Vagina (tissue), 2 donors: ENCODE measurements at regions not wholly inside any gene's neighbourhood (a gene's known extent, or its start where the extent isn't known, plus 50 kb on each side); places are given as distances from the start of the nearest gene placed in this dataset.

Experiments
- DNase-seq, 2 donors: peaks; one replicate each; pipeline ENCODE4 v3.0.0-alpha.2; 2017; ENCODE audit errors: extremely low spot score in 2 of 2
- H3K27ac ChIP-seq: fragments of 200-600 bp; sonication (generic); one replicate; pipeline ENCODE4 v1.5.1; 2019
- H3K27me3 ChIP-seq: fragments of 200-600 bp; sonication (generic); one replicate; pipeline ENCODE4 v1.5.1; 2019
- H3K36me3 ChIP-seq, 2 donors: fragments of 200-600 bp; sonication (generic); one replicate each; pipeline ENCODE4 v1.5.1; 2017 to 2019
- H3K4me1 ChIP-seq: fragments of 200-600 bp; sonication (generic); one replicate; pipeline ENCODE4 v1.5.1; 2019
- H3K4me3 ChIP-seq, 2 donors: fragments of 200-600 bp; sonication (generic); 1 replicate in 1 of 2; 2 replicates in 1 of 2; pipeline ENCODE4 v1.5.1; 2016 to 2019
- H3K9me3 ChIP-seq: fragments of 200-600 bp; sonication (generic); one replicate; pipeline ENCODE4 v1.5.1; 2019
- POLR2A ChIP-seq, 2 donors: fragments of 450-650 bp; IDR thresholded peaks; one replicate each; pipeline ENCODE4 v1.6.1; 2017; ENCODE audit warnings: antibody characterized with exemption in 2 of 2, mild to moderate bottlenecking in 2 of 2, moderate library complexity in 2 of 2
- POLR2AphosphoS5 ChIP-seq, 2 donors: sonication (generic); formaldehyde crosslinking; IDR thresholded peaks; one replicate each; pipeline ENCODE4 v1.9.0; 2017; ENCODE audit warnings: antibody characterized with exemption in 2 of 2, mild to moderate bottlenecking in 2 of 2, low read depth in 1 of 2; ENCODE audit not compliant: insufficient read depth in 1 of 2
- intact Hi-C: fragments of 100-400 bp; cut with DNase I; formaldehyde crosslinking; loops from one replicate; pipeline ENCODE4 v1.15.1; 2023
- TF ChIP-seq, protein P1 (sequence below), 3 experiments: fragments of 450-650 bp in 2 of 3; fragments of 200-600 bp in 1 of 3; sonication (generic) in 1 of 3; IDR thresholded peaks; one replicate each; pipeline ENCODE4 v1.5.1; 2017 to 2019; ENCODE audit warnings: antibody characterized with exemption in 3 of 3, mild to moderate bottlenecking in 2 of 3, moderate library complexity in 2 of 3

DNA sequence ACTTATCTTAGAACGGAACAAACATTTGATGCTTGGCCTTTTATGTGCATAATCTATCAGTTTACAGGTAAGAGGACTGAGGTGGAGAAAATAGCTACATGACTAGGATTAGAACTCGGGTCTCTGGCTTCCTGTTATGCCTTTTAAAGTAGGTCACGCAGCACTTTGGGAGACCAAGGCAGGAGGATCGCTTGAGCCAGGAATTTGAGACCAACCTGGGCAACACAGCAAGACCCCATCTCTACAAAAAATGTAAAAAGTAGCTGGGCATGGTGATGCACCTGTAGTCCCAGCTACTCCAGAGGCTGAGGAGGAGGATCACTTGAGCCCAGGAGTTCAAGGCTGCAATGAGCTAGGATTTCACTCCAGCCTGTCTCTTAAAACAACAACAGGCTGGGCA, 81.9 kb upstream of the AKT3 start:
- H3K4me3 ChIP-seq = no peak overlapping the region
- no peaks in the 10 kb centered on the region for H3K27me3 ChIP-seq
- no peaks in the 10 kb centered on the region for H3K4me1 ChIP-seq
- intact Hi-C loops = no loop called here
- no peak for DNase-seq
- no peaks in the 10 kb centered on the region for H3K36me3 ChIP-seq
- TF ChIP-seq, protein P1, sequence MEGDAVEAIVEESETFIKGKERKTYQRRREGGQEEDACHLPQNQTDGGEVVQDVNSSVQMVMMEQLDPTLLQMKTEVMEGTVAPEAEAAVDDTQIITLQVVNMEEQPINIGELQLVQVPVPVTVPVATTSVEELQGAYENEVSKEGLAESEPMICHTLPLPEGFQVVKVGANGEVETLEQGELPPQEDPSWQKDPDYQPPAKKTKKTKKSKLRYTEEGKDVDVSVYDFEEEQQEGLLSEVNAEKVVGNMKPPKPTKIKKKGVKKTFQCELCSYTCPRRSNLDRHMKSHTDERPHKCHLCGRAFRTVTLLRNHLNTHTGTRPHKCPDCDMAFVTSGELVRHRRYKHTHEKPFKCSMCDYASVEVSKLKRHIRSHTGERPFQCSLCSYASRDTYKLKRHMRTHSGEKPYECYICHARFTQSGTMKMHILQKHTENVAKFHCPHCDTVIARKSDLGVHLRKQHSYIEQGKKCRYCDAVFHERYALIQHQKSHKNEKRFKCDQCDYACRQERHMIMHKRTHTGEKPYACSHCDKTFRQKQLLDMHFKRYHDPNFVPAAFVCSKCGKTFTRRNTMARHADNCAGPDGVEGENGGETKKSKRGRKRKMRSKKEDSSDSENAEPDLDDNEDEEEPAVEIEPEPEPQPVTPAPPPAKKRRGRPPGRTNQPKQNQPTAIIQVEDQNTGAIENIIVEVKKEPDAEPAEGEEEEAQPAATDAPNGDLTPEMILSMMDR (IDR thresholded peaks at IDR 0.05) = no peak
- no peak for TF ChIP-seq POLR2A (IDR thresholded peaks at IDR 0.05)
- TF ChIP-seq POLR2AphosphoS5 (IDR thresholded peaks at IDR 0.05; ENCODE audit: insufficient read depth in 1 of 2, low read depth in 1 of 2) = no peak
- H3K27ac ChIP-seq = no peak overlapping the region
- H3K9me3 ChIP-seq = no peaks in the 10 kb centered on the region

DNA sequence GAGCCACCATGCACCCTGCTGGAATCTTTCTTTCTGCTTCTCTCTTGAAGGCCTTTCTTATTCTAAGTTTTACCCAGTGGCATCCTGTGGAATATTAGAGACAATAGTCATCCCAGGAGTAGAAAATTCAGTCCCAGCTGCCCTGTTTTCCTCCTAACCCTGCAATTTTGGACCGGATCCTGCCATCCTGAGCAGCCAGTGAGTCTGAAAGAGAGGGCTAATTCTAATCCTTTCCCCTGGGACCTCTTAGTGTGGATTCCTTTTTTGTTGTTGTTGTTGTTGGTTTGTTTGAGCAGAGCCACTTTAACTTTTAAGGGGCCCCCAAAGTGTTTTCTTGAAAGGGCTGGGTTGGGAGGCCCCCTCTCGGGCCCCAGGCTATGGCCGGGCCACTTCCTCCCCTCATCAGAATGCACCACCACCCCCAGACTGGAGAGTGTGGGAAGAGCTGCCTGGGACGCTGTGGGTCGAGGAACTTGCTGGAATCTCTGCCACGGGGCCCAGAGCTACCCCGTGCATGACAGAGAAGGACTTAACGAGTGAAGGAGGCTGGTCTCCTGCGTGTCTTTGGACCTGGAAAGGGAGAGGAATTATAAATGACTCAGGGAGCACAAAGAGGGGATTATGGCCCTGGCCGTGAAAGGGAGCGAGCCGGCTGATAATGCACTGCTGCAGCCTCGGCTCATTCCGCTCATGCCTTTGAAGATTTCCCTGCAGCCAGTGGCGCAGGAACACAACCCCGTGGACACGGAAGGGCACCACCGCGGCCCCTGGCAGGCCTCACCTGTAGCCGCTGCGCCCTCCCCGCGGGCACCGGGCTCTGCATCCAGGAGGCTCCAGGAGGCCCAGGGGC, 81.0 kb upstream of the AKT3 start:
- no peak for TF ChIP-seq POLR2AphosphoS5 (IDR thresholded peaks at IDR 0.05; ENCODE audit: insufficient read depth in 1 of 2, low read depth in 1 of 2)
- TF ChIP-seq, protein P1 (IDR thresholded peaks at IDR 0.05) = no peak
- TF ChIP-seq POLR2A (IDR thresholded peaks at IDR 0.05) = no peak
- no peaks in the 10 kb centered on the region for H3K9me3 ChIP-seq
- H3K27ac ChIP-seq = no peak overlapping the region
- intact Hi-C loops = no loop called here
- H3K27me3 ChIP-seq = no peaks in the 10 kb centered on the region
- no peak overlapping the region for H3K4me3 ChIP-seq
- H3K4me1 ChIP-seq = no peaks in the 10 kb centered on the region
- DNase-seq = no peak
- no peaks in the 10 kb centered on the region for H3K36me3 ChIP-seq

DNA sequence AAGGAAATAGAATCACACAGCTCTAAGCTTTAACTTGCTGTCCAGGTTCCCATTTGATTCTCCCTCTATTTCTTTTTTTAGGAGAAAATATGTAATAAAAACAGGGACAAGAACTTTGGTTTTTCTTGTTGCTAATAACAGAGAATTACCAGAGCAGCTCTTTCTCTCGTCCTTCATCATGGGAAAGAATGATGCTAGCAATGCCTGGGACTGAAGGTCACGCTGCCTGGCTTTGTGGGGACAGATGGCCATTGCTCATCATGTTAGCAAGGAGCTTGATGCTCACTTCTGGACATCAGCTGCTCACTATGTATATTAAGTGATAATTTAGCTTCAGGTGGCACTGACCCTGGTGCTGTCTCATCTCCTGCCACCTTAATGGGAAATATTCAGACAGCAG, 77.3 kb upstream of the AKT3 start:
- H3K27me3 ChIP-seq = no peaks in the 10 kb centered on the region
- H3K4me3 ChIP-seq = no peak overlapping the region
- no peaks in the 10 kb centered on the region for H3K4me1 ChIP-seq
- TF ChIP-seq, protein P1 (IDR thresholded peaks at IDR 0.05) = no peak
- TF ChIP-seq POLR2AphosphoS5 (IDR thresholded peaks at IDR 0.05; ENCODE audit: insufficient read depth in 1 of 2, low read depth in 1 of 2) (no peak), POLR2A (IDR thresholded peaks at IDR 0.05) (no peak)
- no peaks in the 10 kb centered on the region for H3K9me3 ChIP-seq
- H3K36me3 ChIP-seq = no peaks in the 10 kb centered on the region
- intact Hi-C loops = no loop called here
- H3K27ac ChIP-seq = no peak overlapping the region
- DNase-seq = no peak

DNA sequence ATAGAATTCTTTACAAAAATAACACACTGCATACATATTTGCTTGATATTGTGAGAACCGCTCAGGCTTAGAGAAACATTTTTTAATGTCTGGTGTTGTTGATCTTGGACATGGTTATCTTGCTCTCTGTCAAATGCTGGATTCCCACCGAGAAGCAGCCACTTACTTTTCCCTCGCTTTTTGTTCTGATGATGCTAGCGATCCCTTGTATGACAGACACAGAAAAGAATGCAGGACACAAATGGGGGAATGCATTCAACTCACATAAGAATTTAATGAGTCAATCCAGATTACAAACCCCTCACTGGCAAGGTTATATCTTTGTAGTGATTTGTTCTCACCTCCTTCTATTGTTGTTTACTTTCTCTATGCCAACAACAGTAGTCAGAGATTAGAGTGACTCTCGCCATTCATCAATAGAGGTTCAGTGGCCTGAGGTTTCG, 76.8 kb upstream of the AKT3 start:
- TF ChIP-seq, protein P1 (IDR thresholded peaks at IDR 0.05) = no peak
- TF ChIP-seq POLR2AphosphoS5 (IDR thresholded peaks at IDR 0.05; ENCODE audit: insufficient read depth in 1 of 2, low read depth in 1 of 2) (no peak), POLR2A (IDR thresholded peaks at IDR 0.05) (no peak)
- Histone ChIP-seq H3K27ac (no peak overlapping the region), H3K4me1 (no peaks in the 10 kb centered on the region), H3K9me3 (no peaks in the 10 kb centered on the region), H3K36me3 (no peaks in the 10 kb centered on the region), H3K27me3 (no peaks in the 10 kb centered on the region), H3K4me3 (no peak overlapping the region)
- intact Hi-C loops = no loop called here
- no peak for DNase-seq

DNA sequence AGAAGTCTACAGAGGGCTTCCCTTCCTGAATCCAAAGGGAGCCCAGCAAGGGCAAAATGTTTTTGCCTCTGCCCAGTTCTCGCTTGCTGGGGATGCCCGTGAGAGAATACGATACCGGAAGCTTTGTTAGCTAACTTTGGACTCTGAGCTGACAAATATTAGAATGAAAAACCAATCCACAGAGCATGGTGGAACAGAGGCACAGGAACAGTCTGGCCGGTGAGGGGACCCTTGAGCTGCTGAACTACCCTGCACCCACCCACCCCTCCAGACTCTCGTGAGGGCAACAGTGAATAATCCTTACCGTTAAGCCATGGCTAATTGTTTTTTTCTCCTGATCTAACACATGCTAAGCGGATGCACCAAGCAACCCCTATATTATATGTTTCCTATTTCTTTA, 76.3 kb upstream of the AKT3 start:
- intact Hi-C loops = no loop called here
- no peaks in the 10 kb centered on the region for H3K4me1 ChIP-seq
- no peak for DNase-seq

More for the DNA sequence above, 76.3 kb upstream of the AKT3 start:
- Histone ChIP-seq H3K36me3 (no peaks in the 10 kb centered on the region), H3K27ac (no peak overlapping the region), H3K4me3 (no peak overlapping the region), H3K27me3 (no peaks in the 10 kb centered on the region), H3K9me3 (no peaks in the 10 kb centered on the region)
- TF ChIP-seq, protein P1 (IDR thresholded peaks at IDR 0.05) = no peak
- TF ChIP-seq POLR2A (IDR thresholded peaks at IDR 0.05) = no peak
